ENCODE measurements at regions not wholly inside any gene's neighbourhood (a gene's known extent, or its start where the extent isn't known, plus 50 kb on each side); places are given as distances from the start of the nearest gene placed in this dataset.
A peak's percentile ranks its signal among the peaks of the same experiment; 100 is the strongest.

DNA sequence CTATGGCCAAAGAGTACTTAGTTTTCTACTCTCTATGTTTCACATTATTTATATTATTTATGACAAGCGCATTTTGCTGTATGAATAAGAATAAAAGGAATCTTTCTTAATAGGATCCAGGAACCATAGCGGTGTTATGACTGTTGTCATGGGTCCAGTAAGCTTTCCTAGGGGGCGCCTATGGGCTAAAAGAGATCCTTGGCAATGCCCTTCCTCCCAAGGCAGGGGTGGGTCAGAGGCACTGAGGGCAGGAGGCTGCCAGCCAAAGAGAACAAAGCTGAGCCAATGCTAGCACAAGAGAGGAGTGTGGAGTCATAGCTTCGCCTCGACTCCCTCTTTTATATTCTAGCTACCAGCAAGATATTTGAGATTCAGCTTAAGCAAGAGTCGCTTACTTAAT, 98.4 kb upstream of the GNAQ start:
- Histone ChIP-seq H3K4me3 (ENCODE audit: low read length in 2 of 2) (no peak overlapping the region), H3K36me3 (ENCODE audit: control insufficient read depth in 2 of 2, insufficient read depth in 2 of 2, low read length in 1 of 2) (no peaks in the 10 kb centered on the region), H3K27ac (ENCODE audit: low read depth in 1 of 2, low read length in 1 of 2) (no peak overlapping the region), H3K27me3 (ENCODE audit: control insufficient read depth in 2 of 2, insufficient read depth in 1 of 2, low read length in 1 of 2) (no peaks in the 10 kb centered on the region), H3K4me1 (ENCODE audit: control insufficient read depth in 2 of 2, insufficient read depth in 2 of 2, low read length in 2 of 2) (no peaks in the 10 kb centered on the region), H3K9me3 (ENCODE audit: control insufficient read depth in 2 of 2, insufficient read depth in 1 of 2, low read length in 1 of 2) (no peaks in the 10 kb centered on the region)
- DNase-seq (ENCODE audit: low read depth in 6 of 9, low spot score in 9 of 9): no peak
- WGBS: 96% methylated on average over 6 of the region's 6 CpGs

DNA sequence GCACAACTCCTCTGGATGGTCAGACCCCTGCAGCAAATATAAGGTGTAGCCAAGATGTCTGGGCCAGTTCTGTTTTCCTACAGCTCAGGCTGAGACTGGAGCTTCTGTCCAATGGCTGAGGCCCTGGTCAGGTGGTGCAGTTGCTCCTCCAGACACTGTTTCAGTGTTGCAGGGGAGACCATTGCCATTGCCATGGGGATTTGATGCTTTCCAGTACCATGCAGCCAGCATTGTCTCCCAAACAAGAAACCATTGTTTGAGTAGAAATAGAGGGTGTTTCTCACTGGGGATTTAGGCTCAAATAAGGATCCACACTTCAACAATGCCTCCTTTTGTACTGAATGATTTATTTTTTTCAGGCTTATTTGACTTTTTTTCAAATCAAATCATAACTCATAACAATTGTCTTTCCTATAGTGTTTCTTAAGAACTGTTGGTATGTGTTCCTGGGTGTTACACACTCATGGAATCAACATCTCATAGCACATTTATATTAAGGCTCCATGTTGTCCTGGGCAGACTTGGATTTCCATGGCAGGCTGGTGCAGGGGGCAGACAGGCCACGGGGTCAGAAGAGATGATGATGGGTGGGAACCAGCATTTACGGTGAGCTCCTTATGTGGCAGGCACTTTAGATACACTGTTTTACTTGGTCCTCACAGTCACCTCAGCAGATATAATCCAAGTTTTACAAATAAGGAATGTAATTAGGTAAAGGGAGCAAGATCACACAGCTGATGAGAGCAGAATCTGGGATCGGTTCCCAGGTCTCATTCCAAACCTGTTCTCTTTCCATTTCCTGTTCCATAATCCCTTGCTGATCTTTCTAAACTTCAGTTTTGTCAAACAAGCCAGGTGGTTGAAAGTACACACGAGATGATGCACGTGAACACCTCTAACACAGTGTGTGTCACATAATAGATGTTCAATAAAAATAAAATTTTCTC, 95.9 kb upstream of the GNAQ start:
- WGBS: 98% methylated on average over 5 of the region's 5 CpGs
- H3K4me1 ChIP-seq (ENCODE audit: control insufficient read depth in 2 of 2, insufficient read depth in 2 of 2, low read length in 2 of 2): no peaks in the 10 kb centered on the region
- no peaks in the 10 kb centered on the region for H3K36me3 ChIP-seq (ENCODE audit: control insufficient read depth in 2 of 2, insufficient read depth in 2 of 2, low read length in 1 of 2)
- no peak overlapping the region for H3K27ac ChIP-seq (ENCODE audit: low read depth in 1 of 2, low read length in 1 of 2)
- no peak for DNase-seq (ENCODE audit: low read depth in 6 of 9, low spot score in 9 of 9)
- no peak overlapping the region for H3K4me3 ChIP-seq (ENCODE audit: low read length in 2 of 2)
- H3K27me3 ChIP-seq (ENCODE audit: control insufficient read depth in 2 of 2, insufficient read depth in 1 of 2, low read length in 1 of 2): no peaks in the 10 kb centered on the region
- H3K9me3 ChIP-seq (ENCODE audit: control insufficient read depth in 2 of 2, insufficient read depth in 1 of 2, low read length in 1 of 2): no peaks in the 10 kb centered on the region

DNA sequence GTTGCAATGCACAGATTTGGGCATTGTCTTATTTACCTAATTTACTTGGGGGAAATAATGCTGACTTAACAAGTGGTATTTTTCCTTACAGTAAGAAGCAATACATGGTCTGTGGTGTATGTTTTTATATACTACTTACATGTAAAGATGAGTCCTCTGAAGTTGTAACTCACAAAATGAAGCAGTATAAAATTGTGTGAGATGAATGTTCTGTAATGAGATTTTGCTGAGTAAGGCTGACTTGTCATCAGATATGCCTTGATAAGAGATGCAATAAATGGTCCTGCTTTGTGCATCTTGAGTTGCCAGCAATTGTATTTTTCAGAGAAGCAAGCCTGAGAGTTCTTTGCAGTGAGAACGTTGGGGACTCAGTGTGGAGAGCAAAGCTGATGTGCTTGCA, 92.2 kb upstream of the GNAQ start:
- WGBS: 89% methylated on average over 1 of the region's 1 CpG
- Histone ChIP-seq H3K9me3 (ENCODE audit: control insufficient read depth in 2 of 2, insufficient read depth in 1 of 2, low read length in 1 of 2) (no peaks in the 10 kb centered on the region), H3K4me3 (ENCODE audit: low read length in 2 of 2) (no peak overlapping the region), H3K36me3 (ENCODE audit: control insufficient read depth in 2 of 2, insufficient read depth in 2 of 2, low read length in 1 of 2) (no peaks in the 10 kb centered on the region), H3K27ac (ENCODE audit: low read depth in 1 of 2, low read length in 1 of 2) (no peak overlapping the region), H3K4me1 (ENCODE audit: control insufficient read depth in 2 of 2, insufficient read depth in 2 of 2, low read length in 2 of 2) (peaks cover 5 to 8% of the 10 kb centered on the region in 2 donors), H3K27me3 (ENCODE audit: control insufficient read depth in 2 of 2, insufficient read depth in 1 of 2, low read length in 1 of 2) (no peaks in the 10 kb centered on the region)
- DNase-seq (ENCODE audit: low read depth in 6 of 9, low spot score in 9 of 9): no peak

DNA sequence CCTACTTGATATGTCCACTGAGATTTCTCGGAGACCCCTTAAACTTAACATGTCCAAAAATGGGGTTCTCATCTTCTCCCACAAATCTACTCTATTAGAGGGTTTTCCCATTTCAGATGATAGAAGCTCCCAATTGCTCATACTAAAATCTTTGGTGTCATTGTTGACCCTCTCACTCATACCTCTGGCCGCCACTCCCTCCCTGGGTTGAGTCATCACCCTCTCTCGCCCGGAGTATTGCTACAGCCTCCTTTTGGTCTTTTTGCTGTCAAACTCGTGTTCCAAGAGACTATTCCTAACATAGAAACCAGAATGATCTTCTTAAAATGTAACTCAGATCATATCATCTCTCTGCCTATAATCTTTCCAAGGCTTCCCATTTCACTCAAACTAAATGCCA, 91.0 kb upstream of the GNAQ start:
- WGBS: 95% methylated on average over 5 of the region's 5 CpGs
- Histone ChIP-seq H3K36me3 (ENCODE audit: control insufficient read depth in 2 of 2, insufficient read depth in 2 of 2, low read length in 1 of 2) (no peaks in the 10 kb centered on the region), H3K27me3 (ENCODE audit: control insufficient read depth in 2 of 2, insufficient read depth in 1 of 2, low read length in 1 of 2) (no peaks in the 10 kb centered on the region), H3K27ac (ENCODE audit: low read depth in 1 of 2, low read length in 1 of 2) (no peak overlapping the region), H3K4me1 (ENCODE audit: control insufficient read depth in 2 of 2, insufficient read depth in 2 of 2, low read length in 2 of 2) (peaks cover 5 to 8% of the 10 kb centered on the region in 2 donors), H3K4me3 (ENCODE audit: low read length in 2 of 2) (no peak overlapping the region), H3K9me3 (ENCODE audit: control insufficient read depth in 2 of 2, insufficient read depth in 1 of 2, low read length in 1 of 2) (no peaks in the 10 kb centered on the region)
- no peak for DNase-seq (ENCODE audit: low read depth in 6 of 9, low spot score in 9 of 9)

DNA sequence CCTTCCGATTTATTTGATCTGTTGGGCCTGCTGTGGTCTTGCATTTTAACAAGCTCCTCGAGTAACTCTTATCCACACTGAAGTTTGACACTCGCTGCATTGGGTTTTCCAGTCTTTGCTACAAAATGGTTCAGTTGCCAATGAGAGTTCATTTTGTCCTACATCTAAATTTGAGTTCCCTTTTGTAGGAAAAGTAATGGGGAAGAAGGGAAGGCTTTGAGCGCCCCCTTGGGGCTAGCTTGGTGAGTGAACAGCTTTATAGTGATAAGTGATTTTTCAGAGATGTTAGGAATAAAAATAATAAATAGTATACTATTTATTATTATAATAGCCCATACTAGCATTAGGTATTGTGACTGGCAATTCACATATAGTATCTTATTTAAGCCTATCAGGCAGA, 89.9 kb upstream of the GNAQ start:
- WGBS: 59% methylated on average over 4 of the region's 4 CpGs
- H3K27ac ChIP-seq (ENCODE audit: low read depth in 1 of 2, low read length in 1 of 2): no peak overlapping the region
- peaks cover 5 to 8% of the 10 kb centered on the region in 2 donors for H3K4me1 ChIP-seq (ENCODE audit: control insufficient read depth in 2 of 2, insufficient read depth in 2 of 2, low read length in 2 of 2)
- peak in 7 of 9 donors; percentile 36 to 71 (median 50) for DNase-seq (ENCODE audit: low read depth in 6 of 9, low spot score in 9 of 9)
- no peak overlapping the region for H3K4me3 ChIP-seq (ENCODE audit: low read length in 2 of 2)
- no peaks in the 10 kb centered on the region for H3K36me3 ChIP-seq (ENCODE audit: control insufficient read depth in 2 of 2, insufficient read depth in 2 of 2, low read length in 1 of 2)
- H3K9me3 ChIP-seq (ENCODE audit: control insufficient read depth in 2 of 2, insufficient read depth in 1 of 2, low read length in 1 of 2): no peaks in the 10 kb centered on the region
- H3K27me3 ChIP-seq (ENCODE audit: control insufficient read depth in 2 of 2, insufficient read depth in 1 of 2, low read length in 1 of 2): no peaks in the 10 kb centered on the region

DNA sequence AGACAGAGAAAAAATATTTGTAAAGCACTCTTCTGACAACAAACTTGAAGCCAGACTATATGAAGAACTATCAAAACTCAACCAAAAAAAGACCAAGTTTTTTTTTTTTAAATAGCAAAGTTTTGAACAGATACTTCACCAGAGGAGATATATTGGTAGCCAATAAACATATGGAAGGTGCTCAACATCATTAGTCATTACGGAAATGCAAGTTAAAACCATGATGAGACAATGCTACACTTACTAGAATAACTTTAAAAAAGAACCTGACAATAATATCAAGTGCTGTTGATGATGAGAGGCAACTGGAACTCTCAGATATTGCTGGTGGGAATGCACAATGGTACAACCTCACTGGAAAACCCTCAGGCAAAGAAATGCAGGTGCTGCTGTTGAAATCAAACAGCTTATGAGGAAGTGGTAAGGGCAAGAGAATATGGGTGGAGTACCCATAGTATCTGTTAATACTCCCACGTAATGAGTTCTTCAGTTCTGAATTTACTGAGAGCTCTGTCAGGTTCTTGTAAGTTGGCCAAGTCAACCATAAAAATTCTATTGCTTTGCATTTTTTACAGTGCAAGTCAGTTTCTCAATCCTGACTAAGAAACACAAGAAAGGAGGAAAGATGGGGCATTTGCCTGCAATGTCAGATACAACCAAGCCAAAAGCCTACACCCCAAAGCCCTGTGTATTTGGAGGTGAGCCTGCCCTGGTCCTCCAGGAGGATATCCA, 87.3 kb upstream of the GNAQ start:
- DNase-seq (ENCODE audit: low read depth in 6 of 9, low spot score in 9 of 9): peak in 3 of 9 donors; percentile 18 to 56 (median 22)

DNA sequence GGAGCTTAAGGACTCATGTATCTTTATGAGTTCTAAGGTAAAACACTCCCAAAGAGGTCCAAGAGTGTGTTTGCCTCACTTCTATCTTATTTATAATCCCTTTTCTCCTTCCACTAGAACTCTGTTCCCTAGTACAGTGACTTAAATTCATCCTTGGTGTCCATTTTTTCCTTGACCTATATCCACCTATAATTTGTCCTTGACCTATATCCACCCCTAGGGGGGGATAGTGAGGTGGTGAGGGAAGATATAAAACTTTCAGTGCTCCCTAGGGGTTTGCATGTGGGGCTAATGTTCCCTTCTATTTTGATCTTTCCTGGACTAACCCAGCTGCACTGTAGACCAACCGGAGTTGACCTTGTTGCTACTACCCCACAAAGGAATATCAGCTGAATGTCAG, 83.5 kb upstream of the GNAQ start:
- H3K27ac ChIP-seq (ENCODE audit: low read depth in 1 of 2, low read length in 1 of 2): no peak overlapping the region
- H3K9me3 ChIP-seq (ENCODE audit: control insufficient read depth in 2 of 2, insufficient read depth in 1 of 2, low read length in 1 of 2): no peaks in the 10 kb centered on the region
- H3K4me1 ChIP-seq (ENCODE audit: control insufficient read depth in 2 of 2, insufficient read depth in 2 of 2, low read length in 2 of 2): peaks cover 5 to 8% of the 10 kb centered on the region in 2 donors
- no peaks in the 10 kb centered on the region for H3K27me3 ChIP-seq (ENCODE audit: control insufficient read depth in 2 of 2, insufficient read depth in 1 of 2, low read length in 1 of 2)
- H3K4me3 ChIP-seq (ENCODE audit: low read length in 2 of 2): no peak overlapping the region
- peak in 3 of 9 donors; percentile 15 to 46 (median 33) for DNase-seq (ENCODE audit: low read depth in 6 of 9, low spot score in 9 of 9)
- no peaks in the 10 kb centered on the region for H3K36me3 ChIP-seq (ENCODE audit: control insufficient read depth in 2 of 2, insufficient read depth in 2 of 2, low read length in 1 of 2)
- whole genome bisulfite sequencing: 100% methylated on average over 1 of the region's 1 CpG

More for the DNA sequence above, 87.3 kb upstream of the GNAQ start:
- no peaks in the 10 kb centered on the region for H3K9me3 ChIP-seq (ENCODE audit: control insufficient read depth in 2 of 2, insufficient read depth in 1 of 2, low read length in 1 of 2)
- H3K27me3 ChIP-seq (ENCODE audit: control insufficient read depth in 2 of 2, insufficient read depth in 1 of 2, low read length in 1 of 2): no peaks in the 10 kb centered on the region
- WGBS: 54% methylated on average over 2 of the region's 2 CpGs
- no peak overlapping the region for H3K27ac ChIP-seq (ENCODE audit: low read depth in 1 of 2, low read length in 1 of 2)
- peaks cover 5 to 8% of the 10 kb centered on the region in 2 donors for H3K4me1 ChIP-seq (ENCODE audit: control insufficient read depth in 2 of 2, insufficient read depth in 2 of 2, low read length in 2 of 2)
- no peaks in the 10 kb centered on the region for H3K36me3 ChIP-seq (ENCODE audit: control insufficient read depth in 2 of 2, insufficient read depth in 2 of 2, low read length in 1 of 2)
- no peak overlapping the region for H3K4me3 ChIP-seq (ENCODE audit: low read length in 2 of 2)

DNA sequence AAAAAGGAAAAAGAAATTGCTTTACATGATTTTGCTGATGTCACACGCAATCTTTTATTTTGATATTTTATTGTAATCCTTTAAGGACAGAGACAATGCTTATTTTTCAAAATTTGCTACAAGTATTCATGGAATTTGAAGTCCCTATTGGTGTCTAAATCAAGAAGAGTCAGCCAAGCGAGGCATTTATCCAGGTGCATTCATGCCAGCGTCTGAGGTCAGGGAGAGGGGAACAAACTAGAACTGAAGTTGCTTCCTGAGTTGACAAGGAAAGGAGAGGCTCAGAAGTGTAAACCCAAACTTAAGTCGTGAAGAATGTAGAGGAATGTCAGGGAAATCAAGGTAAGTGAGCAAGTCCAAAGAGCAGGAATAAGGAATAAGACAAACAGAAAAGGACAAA, 83.0 kb upstream of the GNAQ start:
- WGBS: 92% methylated on average over 4 of the region's 4 CpGs
- Histone ChIP-seq H3K4me3 (ENCODE audit: low read length in 2 of 2) (no peak overlapping the region), H3K36me3 (ENCODE audit: control insufficient read depth in 2 of 2, insufficient read depth in 2 of 2, low read length in 1 of 2) (no peaks in the 10 kb centered on the region), H3K9me3 (ENCODE audit: control insufficient read depth in 2 of 2, insufficient read depth in 1 of 2, low read length in 1 of 2) (no peaks in the 10 kb centered on the region), H3K4me1 (ENCODE audit: control insufficient read depth in 2 of 2, insufficient read depth in 2 of 2, low read length in 2 of 2) (peaks cover 4 to 7% of the 10 kb centered on the region in 2 donors), H3K27ac (ENCODE audit: low read depth in 1 of 2, low read length in 1 of 2) (no peak overlapping the region), H3K27me3 (ENCODE audit: control insufficient read depth in 2 of 2, insufficient read depth in 1 of 2, low read length in 1 of 2) (no peaks in the 10 kb centered on the region)
- no peak for DNase-seq (ENCODE audit: low read depth in 6 of 9, low spot score in 9 of 9)

DNA sequence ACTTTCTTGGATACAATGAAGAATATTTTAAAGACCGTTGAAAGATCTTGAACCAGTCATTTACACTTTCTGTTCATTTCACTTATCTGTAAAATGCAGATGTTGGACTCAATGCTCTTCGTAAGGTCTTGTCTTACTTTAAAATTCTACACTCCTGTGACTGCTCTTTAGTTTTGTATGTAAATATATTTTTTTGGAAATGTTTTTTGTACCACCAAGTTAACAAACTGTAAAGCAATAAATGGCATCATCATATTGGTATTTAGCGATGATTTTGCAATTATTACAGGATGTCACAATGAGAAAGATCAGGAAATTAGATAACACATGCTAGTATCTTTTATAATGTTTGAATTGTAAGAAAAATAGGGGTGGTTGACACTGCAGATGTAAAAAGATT, 80.8 kb upstream of the GNAQ start:
- H3K27ac ChIP-seq (ENCODE audit: low read depth in 1 of 2, low read length in 1 of 2): no peak overlapping the region
- H3K9me3 ChIP-seq (ENCODE audit: control insufficient read depth in 2 of 2, insufficient read depth in 1 of 2, low read length in 1 of 2): no peaks in the 10 kb centered on the region
- DNase-seq (ENCODE audit: low read depth in 6 of 9, low spot score in 9 of 9): no peak
- H3K4me1 ChIP-seq (ENCODE audit: control insufficient read depth in 2 of 2, insufficient read depth in 2 of 2, low read length in 2 of 2): no peaks in the 10 kb centered on the region
- H3K4me3 ChIP-seq (ENCODE audit: low read length in 2 of 2): no peak overlapping the region
- 84% methylated on average over 3 of the region's 3 CpGs for WGBS
- H3K27me3 ChIP-seq (ENCODE audit: control insufficient read depth in 2 of 2, insufficient read depth in 1 of 2, low read length in 1 of 2): no peaks in the 10 kb centered on the region
- H3K36me3 ChIP-seq (ENCODE audit: control insufficient read depth in 2 of 2, insufficient read depth in 2 of 2, low read length in 1 of 2): no peaks in the 10 kb centered on the region

Data from thymus (tissue), 11 donors.